ENCODE measurements at regions not wholly inside any gene's neighbourhood (a gene's known extent, or its start where the extent isn't known, plus 50 kb on each side); places are given as distances from the start of the nearest gene placed in this dataset.

DNA sequence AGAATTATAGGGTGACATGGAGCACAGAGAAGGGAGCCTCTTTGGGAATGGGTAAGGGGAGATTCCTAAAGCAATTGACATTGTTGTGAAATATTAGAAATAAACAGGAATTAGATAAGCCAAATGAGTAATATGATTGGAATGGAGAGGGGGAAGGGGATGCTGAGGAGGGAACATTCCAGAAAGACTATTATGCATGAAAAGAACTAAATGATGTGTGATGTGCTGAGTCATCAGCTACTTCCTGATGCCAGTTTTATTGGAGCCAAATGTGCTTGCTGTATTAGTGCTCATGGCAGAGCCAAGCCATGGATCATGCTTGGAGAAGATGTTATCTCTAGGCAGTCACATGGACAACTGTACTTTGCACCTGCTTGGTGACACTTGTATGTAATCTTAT, 189.0 kb upstream of the HCCS start:
- no peaks in the 10 kb centered on the region for H3K36me3 ChIP-seq (ENCODE audit: insufficient read depth, low read length)
- H3K9me3 ChIP-seq (ENCODE audit: control insufficient read depth, insufficient read depth, low read length) = no peaks in the 10 kb centered on the region; the same call in 1 of the 2 replicates
- no peak overlapping the region for H3K9ac ChIP-seq (ENCODE audit: low read depth, low read length)
- peaks cover 6% of the 10 kb centered on the region; the same call in 1 of the 2 replicates for H3K4me1 ChIP-seq (ENCODE audit: insufficient read depth, low read length)

DNA sequence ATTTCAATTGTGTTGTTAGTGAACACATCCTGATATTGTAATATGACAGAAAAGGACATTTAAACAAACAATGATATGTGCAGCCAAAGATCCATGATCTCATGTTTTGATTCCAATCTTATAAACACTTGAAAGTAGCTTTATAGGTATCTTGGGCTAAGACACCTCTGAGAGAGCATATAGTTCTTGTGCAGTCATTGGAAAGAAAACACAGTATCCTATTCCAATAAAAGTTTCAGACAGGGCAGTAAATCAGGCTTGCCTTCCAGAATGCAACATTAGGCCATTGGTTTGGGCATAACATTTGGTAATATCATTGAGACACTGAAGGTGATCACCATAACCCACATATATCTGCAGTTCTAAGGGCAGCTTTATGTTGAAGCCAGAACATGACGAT, 188.3 kb upstream of the HCCS start:
- Histone ChIP-seq H3K9ac (ENCODE audit: low read depth, low read length) (no peak overlapping the region), H3K9me3 (ENCODE audit: control insufficient read depth, insufficient read depth, low read length) (no peaks in the 10 kb centered on the region; the same call in 1 of the 2 replicates), H3K4me1 (ENCODE audit: insufficient read depth, low read length) (peaks cover 6% of the 10 kb centered on the region; the same call in 1 of the 2 replicates), H3K36me3 (ENCODE audit: insufficient read depth, low read length) (no peaks in the 10 kb centered on the region)

DNA sequence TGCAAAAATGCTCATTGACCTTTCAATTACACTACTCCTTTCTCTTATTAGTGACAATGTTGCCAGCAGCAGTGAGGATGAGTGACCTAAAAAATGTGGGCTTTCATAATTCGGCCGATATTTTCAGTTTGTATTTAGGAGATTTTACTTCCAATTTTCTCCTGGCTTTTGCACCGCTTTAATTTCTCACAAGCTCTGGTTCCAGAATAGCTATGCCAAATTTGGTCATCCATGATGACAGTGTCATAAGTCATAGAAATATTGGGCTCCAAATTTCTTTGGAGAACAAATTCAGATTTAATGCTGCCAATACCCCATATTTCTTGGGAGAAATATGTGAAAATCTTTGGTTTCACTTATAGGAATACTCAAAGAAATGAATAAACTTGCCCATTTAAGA, 187.7 kb upstream of the HCCS start:
- H3K9me3 ChIP-seq (ENCODE audit: control insufficient read depth, insufficient read depth, low read length) = no peaks in the 10 kb centered on the region; the same call in 1 of the 2 replicates
- H3K9ac ChIP-seq (ENCODE audit: low read depth, low read length) = no peak overlapping the region
- no peaks in the 10 kb centered on the region for H3K36me3 ChIP-seq (ENCODE audit: insufficient read depth, low read length)
- H3K4me1 ChIP-seq (ENCODE audit: insufficient read depth, low read length) = peaks cover 6% of the 10 kb centered on the region; the same call in 1 of the 2 replicates

DNA sequence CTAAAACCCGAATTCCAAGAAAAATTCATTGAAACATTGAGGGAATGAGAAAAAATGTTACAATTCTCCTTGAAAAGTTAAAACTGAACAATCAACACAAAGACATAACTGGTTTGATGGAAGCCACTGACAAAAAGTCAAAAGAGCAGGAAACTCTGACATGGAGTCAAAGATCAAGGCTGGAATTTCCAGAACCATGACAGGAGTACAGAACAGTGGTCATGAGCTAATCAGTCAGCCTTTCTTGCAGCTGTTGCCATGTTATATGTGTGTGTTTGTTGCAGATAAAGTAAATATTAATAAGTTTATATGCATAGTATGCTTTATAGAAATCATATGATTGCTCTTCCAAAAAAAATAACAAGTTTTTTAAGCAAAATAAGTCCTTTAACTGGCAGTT, 184.7 kb upstream of the HCCS start:
- peaks cover 6% of the 10 kb centered on the region; the same call in 1 of the 2 replicates for H3K4me1 ChIP-seq (ENCODE audit: insufficient read depth, low read length)
- no peak overlapping the region for H3K9ac ChIP-seq (ENCODE audit: low read depth, low read length)
- H3K9me3 ChIP-seq (ENCODE audit: control insufficient read depth, insufficient read depth, low read length) = no peaks in the 10 kb centered on the region; the same call in 1 of the 2 replicates
- H3K36me3 ChIP-seq (ENCODE audit: insufficient read depth, low read length) = no peaks in the 10 kb centered on the region

DNA sequence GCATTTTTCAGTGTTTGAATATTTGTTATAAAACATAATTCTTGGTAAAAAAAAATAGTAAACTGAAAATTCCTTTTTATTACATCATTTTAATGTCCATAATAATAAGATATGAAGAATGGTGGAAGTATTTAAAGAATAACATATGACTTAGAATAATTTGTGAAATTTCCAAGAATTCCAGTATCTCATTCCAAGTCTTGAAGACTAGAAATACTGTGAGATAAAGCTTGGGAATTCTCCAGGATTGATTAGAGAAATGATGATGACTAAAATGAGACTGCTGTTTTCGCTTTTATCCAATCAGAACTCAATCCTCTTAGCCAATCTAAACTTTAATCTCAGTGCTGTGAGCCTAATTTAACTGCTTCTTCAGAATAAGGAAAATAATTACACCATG, 184.2 kb upstream of the HCCS start:
- Histone ChIP-seq H3K9ac (ENCODE audit: low read depth, low read length) (no peak overlapping the region), H3K36me3 (ENCODE audit: insufficient read depth, low read length) (no peaks in the 10 kb centered on the region), H3K4me1 (ENCODE audit: insufficient read depth, low read length) (peaks cover 6% of the 10 kb centered on the region; the same call in 1 of the 2 replicates), H3K9me3 (ENCODE audit: control insufficient read depth, insufficient read depth, low read length) (no peaks in the 10 kb centered on the region; the same call in 1 of the 2 replicates)

DNA sequence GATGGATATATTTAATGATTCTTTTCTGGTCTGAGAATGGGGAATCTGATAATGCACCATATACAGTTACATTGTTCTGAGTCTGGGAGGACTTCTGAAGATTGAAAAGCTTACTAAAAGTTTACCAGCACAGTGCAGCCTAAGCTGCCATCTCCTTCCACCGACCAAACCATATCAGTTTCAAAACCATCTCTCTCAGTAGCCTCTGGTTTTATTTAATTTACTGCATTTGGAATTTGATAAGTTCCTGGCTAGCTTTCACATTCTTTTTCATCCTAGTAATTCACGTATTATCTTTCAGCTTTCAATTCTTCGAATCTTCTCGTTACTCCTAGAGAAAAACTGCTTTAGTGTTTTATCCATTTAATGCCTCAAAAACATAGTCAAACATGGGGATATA, 181.4 kb upstream of the HCCS start:
- no peaks in the 10 kb centered on the region for H3K9me3 ChIP-seq (ENCODE audit: control insufficient read depth, insufficient read depth, low read length)
- H3K4me1 ChIP-seq (ENCODE audit: insufficient read depth, low read length) = no peaks in the 10 kb centered on the region

DNA sequence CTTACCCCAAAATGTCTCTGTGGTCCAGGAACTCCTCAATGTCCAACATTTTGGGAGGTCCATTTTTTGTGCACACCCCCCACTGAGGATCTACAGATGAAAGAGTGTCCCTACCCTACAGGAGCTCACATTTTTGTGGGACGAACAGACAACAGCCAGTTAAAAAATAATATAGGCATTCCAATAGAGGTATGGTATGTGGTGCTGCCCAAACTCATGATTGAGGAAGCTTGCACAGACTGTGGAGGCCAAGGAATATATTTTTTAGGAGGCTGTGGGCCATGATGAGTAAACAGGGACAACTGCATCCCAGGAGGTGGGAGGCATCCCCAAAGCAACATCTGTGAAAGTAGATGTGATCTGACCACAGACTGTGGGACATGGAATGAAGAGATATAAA, 181.0 kb upstream of the HCCS start:
- no peaks in the 10 kb centered on the region for H3K36me3 ChIP-seq (ENCODE audit: insufficient read depth, low read length)
- H3K4me1 ChIP-seq (ENCODE audit: insufficient read depth, low read length) = no peaks in the 10 kb centered on the region
- no peak overlapping the region for H3K9ac ChIP-seq (ENCODE audit: low read depth, low read length)
- no peaks in the 10 kb centered on the region for H3K9me3 ChIP-seq (ENCODE audit: control insufficient read depth, insufficient read depth, low read length)

More for the DNA sequence above, 181.4 kb upstream of the HCCS start:
- Histone ChIP-seq H3K9ac (ENCODE audit: low read depth, low read length) (no peak overlapping the region), H3K36me3 (ENCODE audit: insufficient read depth, low read length) (no peaks in the 10 kb centered on the region)

DNA sequence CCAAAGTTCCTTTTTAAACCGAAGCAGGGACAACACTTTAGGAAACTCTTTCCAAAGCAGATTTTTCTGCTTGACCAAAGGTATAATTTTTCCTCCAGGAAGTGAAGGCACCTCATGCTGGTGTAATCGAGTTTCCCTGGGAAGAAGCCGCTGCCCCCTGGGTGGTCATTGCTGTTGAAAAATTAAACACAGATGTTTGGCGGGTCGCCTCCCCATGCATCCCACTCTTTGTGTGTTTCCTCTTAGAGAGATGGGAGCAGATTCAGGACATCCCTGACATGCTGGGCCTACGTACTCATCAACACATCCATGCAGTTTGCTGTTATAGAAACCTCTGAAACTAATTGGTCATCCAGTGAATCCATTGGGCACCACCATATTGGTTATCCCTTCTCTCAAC, 179.2 kb upstream of the HCCS start:
- H3K9me3 ChIP-seq (ENCODE audit: control insufficient read depth, insufficient read depth, low read length) = no peaks in the 10 kb centered on the region
- no peaks in the 10 kb centered on the region for H3K36me3 ChIP-seq (ENCODE audit: insufficient read depth, low read length)
- H3K4me1 ChIP-seq (ENCODE audit: insufficient read depth, low read length) = no peaks in the 10 kb centered on the region
- H3K9ac ChIP-seq (ENCODE audit: low read depth, low read length) = no peak overlapping the region

DNA sequence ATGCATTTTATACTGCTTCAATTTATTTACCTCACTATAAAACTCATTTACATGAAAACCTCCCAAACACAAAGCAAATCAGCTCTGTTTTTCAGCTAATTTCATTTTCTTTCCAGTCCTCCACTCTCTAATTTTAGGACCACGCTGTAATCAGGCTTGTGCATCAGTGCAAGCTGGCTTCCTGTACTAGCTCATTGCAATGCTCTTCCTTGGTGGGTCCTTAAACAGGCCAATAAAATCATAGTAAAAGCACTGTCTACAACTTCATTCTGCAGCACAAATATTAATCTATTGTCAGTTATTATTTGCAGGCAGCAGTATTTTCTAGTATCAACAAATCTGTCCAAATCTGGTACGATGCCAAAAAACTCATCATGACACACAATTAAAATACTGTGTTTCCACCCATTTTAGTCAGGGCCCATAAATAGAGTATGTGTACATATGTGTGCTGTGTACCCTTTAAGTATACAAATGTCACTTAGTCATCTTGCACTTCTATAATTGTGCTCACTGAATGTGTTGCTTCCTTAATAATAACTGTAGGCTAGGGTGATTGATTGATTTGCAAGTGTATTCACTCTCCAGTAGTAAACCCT, 178.2 kb upstream of the HCCS start:
- Histone ChIP-seq H3K9ac (ENCODE audit: low read depth, low read length) (no peak overlapping the region), H3K36me3 (ENCODE audit: insufficient read depth, low read length) (no peaks in the 10 kb centered on the region), H3K9me3 (ENCODE audit: control insufficient read depth, insufficient read depth, low read length) (no peaks in the 10 kb centered on the region)

DNA sequence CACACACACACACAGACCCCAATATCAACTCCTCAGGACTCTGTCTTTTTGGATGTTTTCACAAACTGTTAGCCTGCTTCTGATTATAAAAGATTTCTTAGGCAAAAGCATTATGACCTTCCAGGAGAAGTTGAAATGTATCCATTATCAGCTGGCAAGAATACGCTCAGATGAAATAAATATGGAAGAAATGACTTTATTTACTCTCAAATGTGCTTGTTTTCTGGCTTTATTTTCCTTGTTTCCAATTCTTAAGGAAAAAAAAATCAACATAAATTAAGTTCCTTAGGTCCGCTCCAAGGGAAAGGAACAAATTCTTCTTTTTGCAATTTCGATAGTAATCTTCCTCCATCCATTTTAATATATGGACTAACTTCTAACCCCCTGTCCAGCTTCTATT, 175.6 kb upstream of the HCCS start:
- Histone ChIP-seq H3K9me3 (ENCODE audit: control insufficient read depth, insufficient read depth, low read length) (no peaks in the 10 kb centered on the region), H3K4me1 (ENCODE audit: insufficient read depth, low read length) (no peaks in the 10 kb centered on the region), H3K9ac (ENCODE audit: low read depth, low read length) (no peak overlapping the region), H3K36me3 (ENCODE audit: insufficient read depth, low read length) (no peaks in the 10 kb centered on the region)

More for the DNA sequence above, 178.2 kb upstream of the HCCS start:
- no peaks in the 10 kb centered on the region for H3K4me1 ChIP-seq (ENCODE audit: insufficient read depth, low read length)

DNA sequence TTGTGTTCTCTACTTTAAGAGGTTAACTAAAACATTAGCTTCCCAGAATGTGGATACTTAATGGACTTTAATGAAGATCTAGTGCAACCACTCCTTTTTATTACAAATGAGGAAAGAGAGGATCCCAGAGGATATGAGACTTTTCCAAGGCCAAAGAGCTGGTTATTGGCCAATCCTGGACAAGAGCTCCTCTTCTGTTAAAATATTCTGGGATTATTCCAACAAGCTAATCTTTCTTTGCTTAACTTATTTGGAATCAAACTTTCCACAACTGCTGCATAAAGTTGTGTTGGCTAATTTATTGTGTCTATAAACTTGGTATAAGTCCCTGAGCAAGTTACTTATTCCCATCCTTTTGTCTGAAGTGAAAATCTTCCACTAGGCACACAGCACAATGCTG, 174.2 kb upstream of the HCCS start:
- H3K36me3 ChIP-seq (ENCODE audit: insufficient read depth, low read length) = no peaks in the 10 kb centered on the region
- H3K9ac ChIP-seq (ENCODE audit: low read depth, low read length) = no peak overlapping the region
- H3K4me1 ChIP-seq (ENCODE audit: insufficient read depth, low read length) = no peaks in the 10 kb centered on the region
- H3K9me3 ChIP-seq (ENCODE audit: control insufficient read depth, insufficient read depth, low read length) = no peaks in the 10 kb centered on the region

DNA sequence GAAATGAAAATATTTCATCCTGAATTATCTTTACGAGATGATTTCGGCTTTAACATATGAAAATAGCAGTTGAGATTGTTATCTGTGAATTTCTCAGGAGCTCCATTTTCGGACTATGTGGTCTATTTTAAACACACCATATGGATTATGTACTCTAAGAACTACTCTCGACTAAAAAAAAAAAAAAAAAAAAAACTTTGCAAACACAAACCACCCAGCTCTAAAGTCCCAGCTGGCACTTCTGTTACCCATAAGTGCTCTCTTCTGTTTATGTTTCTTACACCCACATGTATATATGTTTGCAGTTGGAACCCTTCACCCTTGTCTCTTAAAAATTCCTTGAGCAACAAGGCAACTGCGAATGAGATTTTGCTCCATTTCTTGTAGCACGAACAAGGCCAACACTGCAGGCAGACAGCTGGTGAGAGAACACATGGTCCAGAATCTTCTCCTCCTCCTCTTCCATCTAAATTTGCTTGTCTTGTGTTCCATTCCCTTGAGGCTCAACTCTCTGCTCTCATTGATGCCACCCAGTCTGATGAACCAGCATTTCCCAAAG, 172.7 kb upstream of the HCCS start:
- Histone ChIP-seq H3K4me1 (ENCODE audit: insufficient read depth, low read length) (no peaks in the 10 kb centered on the region), H3K9ac (ENCODE audit: low read depth, low read length) (no peak overlapping the region), H3K9me3 (ENCODE audit: control insufficient read depth, insufficient read depth, low read length) (no peaks in the 10 kb centered on the region; the same call in 1 of the 2 replicates), H3K36me3 (ENCODE audit: insufficient read depth, low read length) (no peaks in the 10 kb centered on the region)

DNA sequence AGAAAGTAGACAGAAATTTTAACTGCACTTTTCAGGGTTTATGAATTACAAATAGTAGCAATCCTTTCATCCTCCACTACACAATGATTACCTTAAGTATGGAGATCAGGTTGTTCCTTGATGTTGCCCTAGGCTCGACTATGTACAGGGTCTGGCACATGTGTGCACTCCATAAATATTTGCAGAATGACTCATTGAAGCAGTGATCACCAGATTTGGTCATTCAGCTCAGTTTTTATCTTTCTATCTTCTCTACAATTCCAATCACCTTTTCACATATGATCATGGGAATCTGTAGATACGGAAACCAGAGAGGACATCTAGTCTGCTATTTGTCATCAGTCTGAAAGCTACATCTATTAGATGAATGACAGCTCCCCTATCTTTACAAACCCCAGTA, 171.7 kb upstream of the HCCS start:
- Histone ChIP-seq H3K4me1 (ENCODE audit: insufficient read depth, low read length) (no peaks in the 10 kb centered on the region), H3K36me3 (ENCODE audit: insufficient read depth, low read length) (no peaks in the 10 kb centered on the region), H3K9me3 (ENCODE audit: control insufficient read depth, insufficient read depth, low read length) (no peaks in the 10 kb centered on the region; the same call in 1 of the 2 replicates), H3K9ac (ENCODE audit: low read depth, low read length) (no peak overlapping the region)

DNA sequence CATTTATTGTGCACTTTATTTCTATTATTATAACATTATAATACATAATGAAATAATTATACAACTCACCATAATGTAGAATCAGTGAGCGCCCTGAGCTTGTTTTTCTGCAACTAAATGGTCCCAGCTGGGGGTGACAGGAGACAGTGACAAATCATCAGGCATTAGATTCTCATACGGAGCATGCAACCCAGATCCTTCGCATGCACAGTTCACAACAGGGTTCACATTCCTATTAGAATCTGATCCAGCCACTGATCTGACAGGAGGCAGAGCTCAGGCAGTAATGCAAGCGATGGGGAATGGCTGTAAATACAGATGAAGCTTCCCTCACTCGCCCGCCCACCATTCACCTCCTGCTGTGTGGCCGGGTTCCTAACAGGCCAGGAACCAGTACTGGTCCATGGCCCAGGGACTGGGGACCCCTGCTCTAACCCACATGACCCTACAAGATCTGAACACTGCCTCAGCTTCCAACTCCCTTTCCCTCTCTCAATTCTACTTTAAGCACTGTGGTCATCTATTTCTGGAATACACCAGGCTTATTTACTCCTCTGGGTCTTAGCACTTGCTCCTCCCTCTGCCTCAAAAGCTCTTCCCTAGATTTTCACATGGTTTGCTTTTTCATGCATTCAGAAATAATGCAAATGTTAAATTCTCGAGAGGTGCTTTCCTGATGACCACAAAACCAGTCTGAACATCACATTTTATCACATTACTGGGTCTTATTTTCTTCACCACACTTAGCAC, 166.8 kb upstream of the HCCS start:
- no peak overlapping the region for H3K9ac ChIP-seq (ENCODE audit: low read depth, low read length)
- H3K36me3 ChIP-seq (ENCODE audit: insufficient read depth, low read length) = no peaks in the 10 kb centered on the region
- no peaks in the 10 kb centered on the region for H3K4me1 ChIP-seq (ENCODE audit: insufficient read depth, low read length)
- no peaks in the 10 kb centered on the region; the same call in 1 of the 2 replicates for H3K9me3 ChIP-seq (ENCODE audit: control insufficient read depth, insufficient read depth, low read length)

DNA sequence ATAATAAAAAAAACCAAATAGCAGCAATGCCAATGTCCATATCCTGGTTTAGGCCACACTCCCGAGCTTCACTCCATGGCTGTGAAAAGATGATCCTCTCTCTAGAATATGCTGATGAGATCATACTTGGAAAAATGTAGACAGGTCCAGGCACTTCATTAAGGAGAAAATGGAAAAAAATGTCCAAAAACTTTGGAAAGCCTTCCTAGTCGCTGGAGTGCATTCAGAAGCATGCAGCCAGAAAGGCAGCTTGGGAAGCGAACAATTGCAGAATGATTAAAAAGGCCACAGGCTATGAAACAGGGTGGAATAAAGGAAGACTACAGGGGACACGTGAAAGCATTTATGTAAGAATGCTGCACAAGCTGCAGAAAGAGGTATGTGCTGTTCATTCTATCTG, 165.6 kb upstream of the HCCS start:
- Histone ChIP-seq H3K36me3 (ENCODE audit: insufficient read depth, low read length) (no peaks in the 10 kb centered on the region), H3K9me3 (ENCODE audit: control insufficient read depth, insufficient read depth, low read length) (no peaks in the 10 kb centered on the region; the same call in 1 of the 2 replicates), H3K9ac (ENCODE audit: low read depth, low read length) (no peak overlapping the region), H3K4me1 (ENCODE audit: insufficient read depth, low read length) (no peaks in the 10 kb centered on the region)
